COLO668 (cell line): ENCODE measurements at regions not wholly inside any gene's neighbourhood (a gene's known extent, or its start where the extent isn't known, plus 50 kb on each side); places are given as distances from the start of the nearest gene placed in this dataset.
"Not testable (repeated sequence)": the region's sequence is repeated elsewhere in the genome, so short reads cannot be mapped to it uniquely, and the experiment has no call there.

Experiments used
- DNase-seq: peaks from one replicate; lab custom pipeline; 2025; ENCODE audit not compliant: unreplicated experiment; lab: John Stamatoyannopoulos, UW

DNA sequence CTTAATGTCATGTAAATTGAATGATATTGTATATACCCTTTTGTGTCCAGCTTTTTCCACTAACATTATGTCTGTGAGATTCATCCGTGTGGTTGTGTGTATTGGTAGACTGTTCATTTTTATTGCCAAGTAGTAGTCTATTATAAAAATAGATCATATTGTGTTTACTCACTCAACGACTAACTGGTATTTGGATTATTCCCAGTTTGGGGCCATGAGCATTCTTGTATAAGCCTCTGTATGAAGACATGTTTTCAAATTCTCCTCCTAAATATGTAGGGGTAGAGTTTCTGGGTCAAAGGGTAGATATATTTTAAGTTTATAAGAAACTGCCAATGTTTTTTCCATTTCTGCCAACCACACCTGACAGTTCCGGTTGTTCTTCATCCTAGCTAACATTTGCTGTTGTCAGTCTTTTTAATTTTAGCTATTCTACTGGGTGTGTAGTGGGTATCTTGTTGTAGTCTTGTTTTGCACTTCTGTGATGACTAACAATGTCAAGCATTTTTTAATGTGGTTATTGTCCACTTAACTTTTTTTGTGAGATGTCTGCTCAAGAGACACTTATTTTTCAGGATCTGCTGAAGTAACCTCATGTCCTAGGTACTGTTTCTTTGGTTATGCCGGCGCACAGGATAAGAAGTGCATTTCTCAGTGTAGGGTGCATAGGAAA is 93.2 kb downstream of the DACT1 start:
- no peak for DNase-seq

DNA sequence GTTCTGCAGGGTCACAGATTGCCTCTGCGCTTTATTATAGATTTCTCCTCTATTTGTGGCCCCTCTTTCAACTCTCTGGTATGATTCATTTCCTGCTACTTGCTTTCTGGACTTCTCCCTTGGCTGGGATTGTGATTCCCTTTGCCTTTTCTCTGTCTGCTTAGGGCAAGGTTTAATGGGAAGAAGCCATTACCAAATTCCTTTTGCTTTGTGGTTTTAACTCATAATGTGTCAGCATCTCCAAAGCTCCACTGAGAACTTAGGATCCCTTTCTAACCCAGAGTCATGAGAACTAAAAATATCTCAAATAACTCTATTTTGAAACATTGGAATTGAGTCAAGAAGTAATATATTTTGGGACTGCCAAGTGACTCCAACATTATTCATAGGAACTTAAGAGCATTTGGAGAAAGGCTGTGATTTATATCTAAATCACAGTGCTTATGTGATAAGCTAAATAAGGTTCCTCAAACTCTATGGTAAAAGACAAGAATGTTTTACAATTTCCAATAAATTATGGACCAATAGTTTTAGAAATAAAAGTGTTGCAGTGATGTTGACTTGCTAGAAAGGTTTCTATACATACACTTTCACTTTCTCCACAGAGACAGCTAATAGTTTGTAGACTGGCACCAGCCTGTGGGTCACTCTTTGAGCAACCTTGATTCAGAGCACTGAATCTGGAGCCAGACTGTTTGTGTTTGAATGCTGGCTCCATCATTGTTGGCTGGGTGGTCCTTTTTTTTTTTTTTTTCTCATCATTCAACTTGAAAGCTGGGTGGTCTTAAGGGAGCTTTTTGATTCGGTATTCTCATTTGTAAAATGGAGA is 93.9 kb downstream of the DACT1 start:
- DNase-seq, result no peak

DNA sequence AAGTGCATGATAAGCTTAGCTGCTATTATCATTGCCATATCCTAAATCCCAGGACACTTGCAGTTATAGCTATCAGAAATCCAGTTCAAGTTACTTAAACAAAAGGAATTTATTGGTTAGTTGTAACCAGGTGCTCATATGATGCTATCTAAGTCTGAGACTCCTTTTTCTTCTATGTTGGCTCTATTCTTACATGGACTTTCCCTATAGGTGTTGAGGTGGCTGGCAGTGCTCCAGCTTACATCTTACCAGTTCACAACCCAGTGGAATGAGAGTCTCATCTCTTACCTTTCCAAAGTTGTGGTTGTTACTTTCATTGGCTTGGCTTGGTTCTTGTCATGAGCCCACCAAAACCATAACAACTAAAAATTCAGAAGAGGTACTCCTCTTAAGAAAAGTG is 94.6 kb downstream of the DACT1 start:
- no peak for DNase-seq

DNA sequence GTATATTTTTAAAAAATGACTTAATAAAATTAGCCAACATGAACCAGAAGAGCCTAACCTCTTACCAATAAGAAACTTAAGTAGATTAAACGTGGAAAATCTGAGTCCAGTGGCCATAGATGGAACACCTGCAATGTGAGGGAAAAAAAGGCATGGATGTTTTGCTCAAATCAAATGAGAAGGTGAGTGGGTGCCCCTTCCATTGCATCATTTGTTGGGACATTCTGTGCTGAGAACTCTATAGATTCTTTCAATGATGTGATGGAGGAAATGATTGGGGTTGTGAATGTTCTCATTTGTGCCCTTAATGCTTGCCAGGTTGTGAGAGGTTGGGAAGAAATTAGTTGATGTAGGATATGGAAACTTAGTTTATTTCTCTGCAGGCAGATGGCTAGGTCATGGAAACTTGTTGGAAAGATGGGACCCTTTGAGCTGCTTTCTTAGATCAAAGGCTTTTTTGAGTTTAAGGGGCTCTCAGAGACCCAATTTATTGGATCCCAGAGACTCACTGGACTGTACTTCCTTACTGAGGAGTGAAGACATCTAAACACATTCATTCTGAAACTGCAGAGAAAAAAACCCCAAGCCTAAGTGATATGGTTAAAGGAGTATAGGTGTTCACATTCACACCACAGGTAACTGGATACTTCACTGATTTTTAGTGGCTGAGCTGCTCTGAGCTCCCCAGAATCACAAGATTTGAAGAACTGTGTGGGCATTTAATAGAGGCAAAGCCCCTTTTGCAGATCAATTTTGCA is 95.9 kb downstream of the DACT1 start:
- no peak for DNase-seq

DNA sequence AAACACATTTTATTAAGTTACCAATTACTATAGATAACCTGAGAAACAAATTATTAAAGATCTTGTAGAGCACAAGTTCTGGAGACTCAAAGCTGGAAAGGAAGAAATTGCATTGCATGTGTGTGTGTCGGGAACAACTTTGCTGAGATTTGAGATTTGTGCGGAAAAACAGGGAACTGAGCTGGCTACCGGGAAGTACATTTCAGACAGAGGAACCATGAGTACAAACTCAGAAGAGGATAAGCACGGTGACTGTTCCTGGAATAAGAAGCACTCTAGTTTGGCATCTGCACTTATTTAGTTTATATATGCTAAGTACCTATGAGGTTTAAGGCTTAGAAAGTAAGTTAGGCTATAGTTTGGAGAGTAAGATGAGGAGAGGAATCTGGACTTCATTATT is 97.8 kb downstream of the DACT1 start:
- no peak for DNase-seq

DNA sequence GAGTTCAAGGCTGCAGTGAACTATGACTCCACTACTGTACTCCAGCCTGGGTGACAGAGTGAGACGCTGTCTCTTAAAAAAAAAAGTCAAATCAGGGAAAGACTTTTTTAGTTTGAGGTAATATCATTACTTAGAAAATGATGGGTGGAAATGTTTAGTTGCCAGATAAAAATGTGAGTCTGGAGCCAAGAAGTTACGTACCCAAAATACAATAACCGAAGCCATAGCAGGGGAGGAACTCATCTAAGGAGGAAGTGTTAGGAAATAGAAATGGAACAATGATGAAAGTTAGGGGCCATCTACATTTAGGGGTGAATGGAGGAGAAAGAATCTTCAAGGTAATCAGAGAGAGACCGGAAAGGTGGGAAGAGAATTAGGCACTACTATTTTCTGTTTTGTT is 98.8 kb downstream of the DACT1 start:
- DNase-seq, result no peak

DNA sequence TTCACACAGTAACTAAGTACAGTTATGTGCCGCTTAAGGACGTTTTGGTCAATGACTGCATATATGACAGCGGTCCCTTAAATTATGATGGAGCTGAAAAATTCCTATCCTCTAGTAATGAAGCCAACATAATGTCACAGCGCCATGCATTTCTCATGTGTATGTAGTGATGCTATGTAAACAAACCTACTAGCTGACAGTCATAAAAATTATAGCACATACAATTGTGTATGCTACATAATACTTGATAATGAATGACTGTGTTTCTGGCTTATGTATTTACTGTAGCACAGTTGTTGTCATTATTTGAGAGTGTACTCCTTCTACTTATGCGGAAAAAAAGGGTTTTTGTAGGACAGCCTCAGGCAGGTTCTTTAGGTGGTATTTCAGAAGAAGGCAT is 99.7 kb downstream of the DACT1 start:
- DNase-seq, result no peak

DNA sequence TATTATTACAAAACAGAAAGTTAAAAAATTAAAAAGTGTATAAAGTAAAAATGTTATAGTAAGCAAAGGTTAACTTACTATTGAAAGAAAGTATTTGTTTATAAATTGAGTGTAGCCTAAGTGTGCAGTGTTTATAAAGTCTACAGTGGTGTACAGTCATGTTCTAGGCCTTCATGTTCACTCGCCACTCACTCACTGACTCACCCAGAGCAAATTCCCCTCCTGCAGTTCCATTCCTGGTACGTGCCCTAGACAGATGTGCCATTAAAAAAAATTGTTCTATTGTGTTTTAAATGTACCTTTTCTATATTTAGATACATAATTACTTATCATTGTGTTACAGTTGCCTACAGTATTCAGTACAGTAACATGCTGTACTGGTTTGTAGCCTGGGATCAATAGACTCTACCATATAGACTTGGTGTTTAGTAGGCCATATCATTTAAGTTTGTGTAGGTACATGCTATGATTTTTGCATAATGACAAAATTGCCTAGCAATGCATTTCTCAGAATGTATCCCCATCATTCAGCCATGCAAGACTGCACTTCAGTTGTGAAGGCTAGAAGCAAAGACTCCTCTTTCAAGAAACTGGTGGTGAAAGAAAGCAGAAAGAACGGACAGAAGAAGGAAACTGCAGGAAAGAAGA is 100.6 kb downstream of the DACT1 start:
- no peak for DNase-seq

DNA sequence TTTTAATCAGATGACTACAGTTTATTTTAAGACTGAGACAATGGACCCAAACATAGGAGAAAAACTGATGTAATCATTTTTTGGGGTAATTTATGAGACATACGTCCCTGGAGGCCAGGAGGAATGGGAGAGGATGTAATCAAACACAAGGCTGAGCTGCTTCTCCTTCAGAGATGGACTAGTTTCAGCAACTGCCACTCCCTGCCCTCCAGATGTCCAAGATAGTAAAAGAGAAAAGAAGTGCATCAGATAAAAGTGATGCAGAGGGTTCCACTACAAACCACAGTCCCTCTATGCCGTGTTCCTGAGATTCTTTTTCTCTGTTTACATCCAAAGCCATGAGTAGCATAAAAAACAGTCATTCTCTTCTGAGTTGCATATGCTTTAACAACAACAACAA is 101.1 kb downstream of the DACT1 start:
- no peak for DNase-seq

DNA sequence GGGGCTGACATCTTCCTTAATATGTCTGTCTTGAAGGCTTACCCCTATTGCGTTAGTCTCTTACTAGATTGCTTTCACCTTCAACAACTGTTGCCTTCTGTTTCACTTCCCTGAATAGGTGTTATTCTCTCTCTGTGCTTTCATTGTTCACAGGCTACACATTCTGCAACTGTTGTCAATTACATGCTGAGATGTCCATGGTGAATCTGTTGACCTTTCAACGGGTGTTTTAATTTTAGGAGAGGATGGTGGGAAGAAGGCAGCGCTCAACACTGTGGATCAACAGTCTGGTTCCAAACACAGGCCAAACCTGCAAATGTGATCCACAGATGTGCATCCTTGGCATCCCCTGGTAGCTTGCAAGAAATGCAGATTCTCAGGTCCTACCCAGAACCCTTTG is 101.9 kb downstream of the DACT1 start:
- no peak for DNase-seq

DNA sequence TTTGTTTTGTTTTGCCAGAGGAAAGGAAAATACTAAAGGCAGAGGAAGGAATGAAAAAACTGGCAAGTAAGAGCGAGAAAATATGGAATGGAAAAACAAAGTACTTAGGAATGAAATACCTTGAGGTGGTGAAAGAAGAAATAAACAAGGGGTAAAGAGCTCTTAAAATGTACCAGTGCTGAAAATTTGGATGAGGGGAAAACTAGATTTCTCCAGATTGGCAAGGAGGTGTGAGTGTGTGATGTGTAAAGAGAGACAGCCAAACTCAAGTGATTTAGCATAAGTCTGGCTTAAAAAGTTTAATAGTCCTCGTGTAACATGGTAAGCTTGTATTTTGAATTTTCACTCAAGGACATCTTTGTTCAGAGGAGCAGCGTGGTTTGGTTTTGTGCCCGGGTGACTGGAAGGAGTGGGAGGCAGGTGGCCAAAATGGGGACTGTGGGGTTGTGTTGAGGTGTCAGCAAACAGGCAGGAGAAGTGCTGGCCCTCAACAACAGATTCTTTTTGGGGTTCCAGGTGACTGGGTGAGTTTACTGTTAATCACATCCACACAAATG is 102.7 kb downstream of the DACT1 start:
- DNase-seq, result no peak

DNA sequence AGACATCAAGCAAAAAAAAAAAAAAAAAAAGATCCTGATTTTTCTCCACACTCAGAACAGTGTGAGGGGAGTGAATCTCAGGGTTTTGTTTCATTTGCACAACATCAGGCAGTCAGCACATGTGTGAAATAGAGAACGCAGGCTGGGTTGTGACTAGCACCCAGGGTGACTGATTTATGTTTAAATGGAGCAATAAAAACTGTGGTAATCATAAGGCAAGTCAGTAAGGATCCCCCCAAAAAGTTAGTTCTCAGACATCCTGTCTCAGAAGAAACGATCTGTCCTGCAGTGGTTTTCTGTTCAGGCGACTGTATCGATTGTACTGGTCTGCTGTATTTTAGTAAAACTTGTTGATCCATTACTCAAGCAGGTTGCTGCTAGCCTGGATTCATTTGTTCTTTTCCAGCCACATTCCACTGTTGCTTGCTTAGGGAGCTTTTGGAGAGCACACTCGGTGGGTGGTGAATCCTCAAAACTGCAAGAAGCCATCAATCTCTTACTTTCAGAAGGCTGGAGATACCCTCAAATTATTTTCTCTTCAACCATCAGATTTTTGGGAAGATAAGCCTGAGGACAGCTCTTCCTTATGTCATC is 107.1 kb downstream of the DACT1 start:
- no peak for DNase-seq

DNA sequence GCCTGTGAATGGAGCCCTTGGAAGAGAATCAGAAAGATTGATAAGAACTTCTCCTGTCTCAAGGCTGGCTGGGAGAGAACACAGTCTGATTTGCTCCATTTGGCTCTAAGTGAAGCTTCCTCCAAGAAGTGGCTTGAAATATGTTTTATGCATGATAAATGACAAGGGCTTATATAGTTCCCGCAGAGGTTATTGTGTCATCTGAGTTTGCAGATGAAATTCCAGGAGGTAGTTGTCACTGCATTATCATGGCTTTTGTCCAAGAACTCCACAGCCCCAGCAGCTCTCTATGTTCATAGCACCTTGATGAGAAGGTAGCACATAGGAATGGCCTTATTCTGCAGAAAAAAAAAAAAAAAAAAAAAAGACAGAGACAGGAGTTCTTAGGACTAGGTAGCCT is 108.5 kb downstream of the DACT1 start:
- no peak for DNase-seq

DNA sequence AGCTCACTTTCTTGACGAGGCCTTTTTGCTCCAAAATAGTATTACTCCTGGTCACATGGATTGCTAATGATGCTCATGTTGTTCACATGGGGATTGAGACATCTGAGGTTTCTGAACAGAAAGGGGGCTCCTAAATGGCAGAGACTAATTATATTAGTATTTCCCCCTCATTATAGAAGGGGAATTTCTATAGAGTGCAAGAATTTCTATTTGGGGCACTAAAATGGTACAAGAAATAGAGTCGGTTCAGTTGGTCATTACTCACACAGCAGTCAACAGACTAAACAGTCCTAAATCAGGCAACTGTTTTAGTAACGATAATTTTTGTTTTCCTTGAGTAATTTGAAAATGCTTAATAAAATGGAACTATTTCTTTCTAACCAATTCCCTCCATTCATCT is 108.9 kb downstream of the DACT1 start:
- no peak for DNase-seq

DNA sequence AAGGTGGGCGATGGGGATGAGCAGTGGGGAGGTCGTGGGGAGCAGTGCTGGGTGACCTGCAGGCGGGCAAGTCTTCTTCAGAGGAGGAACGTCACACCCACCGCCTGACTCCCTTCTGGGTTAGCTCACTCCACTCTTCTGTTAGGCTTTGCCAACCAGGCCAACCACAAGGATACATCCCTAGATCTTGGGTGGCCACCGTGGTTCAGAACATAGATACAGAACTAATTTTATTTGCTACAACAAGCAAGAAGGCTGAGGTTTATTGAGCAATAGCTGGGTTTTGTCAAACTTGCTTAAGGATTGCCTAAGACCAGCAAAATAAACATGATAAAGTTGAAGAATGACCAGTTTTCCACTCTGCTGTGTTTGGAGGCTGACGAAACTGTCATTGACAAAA is 109.4 kb downstream of the DACT1 start:
- DNase-seq, result no peak

DNA sequence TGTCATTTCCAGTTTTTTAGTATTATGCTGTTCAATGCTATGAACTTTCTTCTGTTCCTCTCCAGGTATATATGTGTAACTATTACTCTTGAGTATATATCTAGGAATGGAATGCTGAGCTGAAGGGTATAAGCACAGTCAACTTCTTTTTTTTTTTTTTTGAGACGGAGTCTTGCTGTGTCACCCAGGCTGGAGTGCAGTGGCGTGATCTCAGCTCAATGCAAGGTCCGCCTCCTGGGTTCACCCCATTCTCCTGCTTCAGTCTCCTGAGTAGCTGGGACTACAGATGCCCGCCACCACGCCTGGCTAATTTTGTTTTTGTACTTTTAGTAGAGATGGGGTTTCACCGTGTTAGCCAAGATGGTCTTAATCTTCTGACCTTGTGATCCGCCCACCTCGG is 110.5 kb downstream of the DACT1 start:
- not testable (repeated sequence) for DNase-seq

DNA sequence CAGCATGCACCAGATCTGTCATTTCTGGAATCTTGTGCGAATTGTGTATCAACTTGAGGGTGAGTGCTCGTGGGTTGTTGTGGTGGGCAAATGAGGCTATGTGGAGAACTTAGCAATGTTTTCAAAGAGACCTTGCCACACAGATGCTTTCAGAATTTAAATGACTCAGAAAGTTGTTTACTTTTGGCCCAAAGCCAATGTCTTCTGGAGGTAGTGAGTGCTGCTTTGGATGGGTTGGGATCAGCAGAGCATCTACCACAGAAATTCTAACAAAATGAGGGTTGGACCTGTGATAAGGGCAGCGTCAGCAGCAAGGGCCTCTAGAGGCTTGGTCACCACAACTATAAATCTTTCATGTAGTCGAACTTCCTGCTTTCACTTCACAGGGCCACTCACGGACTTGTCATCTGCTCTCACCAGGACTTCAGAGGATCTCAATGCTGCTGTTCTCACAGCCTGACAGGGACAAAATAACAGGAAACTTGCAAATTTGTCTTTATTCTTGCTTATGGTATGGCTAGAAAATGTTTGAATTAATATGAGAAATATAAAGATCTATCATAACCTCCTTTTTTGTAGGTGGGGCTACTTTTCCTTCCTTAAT is 111.4 kb downstream of the DACT1 start:
- DNase-seq, result peak; percentile 56

DNA sequence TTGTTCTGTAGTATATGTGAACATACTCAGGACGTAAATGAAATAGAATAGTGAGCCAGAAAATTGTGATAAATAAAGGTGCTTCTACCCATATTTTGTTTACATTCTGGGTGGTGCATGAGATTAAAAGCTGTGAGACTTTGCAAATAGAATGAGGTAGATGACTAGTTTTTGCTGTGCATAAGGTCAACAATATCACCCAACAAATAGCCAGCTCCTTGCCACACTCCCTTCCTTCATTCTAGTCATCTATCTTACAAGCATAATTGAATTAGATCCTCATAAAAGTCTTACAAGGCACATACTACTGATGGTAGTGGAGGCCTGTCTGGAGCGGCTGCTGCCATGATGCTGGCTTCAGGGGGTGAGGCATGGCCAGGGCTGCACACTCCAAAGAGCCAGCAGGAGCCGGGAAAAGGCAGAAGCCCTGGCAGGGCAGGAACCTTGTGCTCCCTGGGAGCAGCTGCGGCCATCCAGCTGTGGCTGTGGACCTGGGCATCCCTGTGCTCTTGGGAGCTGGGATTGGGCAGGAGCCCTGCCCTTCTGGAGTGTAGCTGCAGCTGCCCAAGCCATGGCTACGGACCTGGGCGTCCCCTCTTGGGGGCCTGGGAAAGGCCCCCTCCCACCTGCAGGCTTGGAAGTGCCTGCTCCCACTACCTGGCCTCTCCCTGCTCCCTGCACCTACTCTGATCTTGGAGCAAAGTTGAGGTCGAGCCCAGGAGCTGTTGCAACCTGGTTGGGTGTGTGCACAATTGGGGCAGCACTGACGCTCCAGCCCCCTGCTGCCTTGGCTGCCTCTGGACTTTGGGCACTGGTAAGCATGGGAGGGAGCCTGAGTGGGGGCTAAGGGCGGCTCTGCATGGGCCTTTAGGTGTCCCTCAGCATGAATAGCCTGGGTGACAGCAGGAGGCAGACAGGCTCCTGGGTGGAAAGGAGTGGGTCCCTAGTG is 112.8 kb downstream of the DACT1 start:
- DNase-seq, result no peak

DNA sequence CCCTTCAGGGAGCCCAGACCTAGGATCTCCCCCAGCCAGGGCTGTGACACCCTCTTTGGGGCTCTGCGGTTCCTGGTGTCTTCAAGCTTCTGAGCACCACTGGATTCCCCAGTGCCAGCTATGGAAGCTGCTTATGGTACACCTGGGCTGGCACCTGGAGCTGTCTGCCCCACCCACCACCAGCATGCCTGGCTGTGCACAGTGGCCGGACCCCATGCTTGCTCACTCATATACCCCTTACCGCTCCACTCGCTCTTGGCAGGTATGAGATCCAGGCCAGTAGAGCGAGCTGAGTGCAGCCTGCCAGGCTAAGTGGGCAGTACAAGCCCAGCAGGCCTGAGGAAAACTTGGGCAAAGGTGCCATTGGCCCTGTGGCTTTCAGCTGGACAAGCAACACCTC is 114.0 kb downstream of the DACT1 start:
- no peak for DNase-seq
